DMS53 treated with DMSO at 0.1 percent for 48 hours (cell line): ENCODE measurements at regions not wholly inside any gene's neighbourhood (a gene's known extent, or its start where the extent isn't known, plus 50 kb on each side); places are given as distances from the start of the nearest gene placed in this dataset.

ENCODE experiments used
- DNase-seq: peaks from one replicate; lab custom pipeline; 2025; ENCODE audit not compliant: unreplicated experiment; lab: John Stamatoyannopoulos, UW

- peak; percentile 1 for DNase-seq
Measured at GRCh38 chrX:42725196-42725595, 52.8 kb downstream of the PPP1R2C start.

GRCh38 chrX:42720209-42720608, 57.8 kb downstream of the PPP1R2C start:
- DNase-seq: no peak

GRCh38 chrX:42715701-42716262, 62.2 kb downstream of the PPP1R2C start:
- no peak for DNase-seq

- no peak for DNase-seq
Measured at GRCh38 chrX:42714981-42715700, 62.8 kb downstream of the PPP1R2C start.

- DNase-seq: no peak
Measured at GRCh38 chrX:42710452-42710851, 67.5 kb downstream of the PPP1R2C start.

- DNase-seq: no peak
Measured at GRCh38 chrX:42708222-42708621, 69.7 kb downstream of the PPP1R2C start.

- no peak for DNase-seq
Measured at GRCh38 chrX:42707742-42708141, 70.2 kb downstream of the PPP1R2C start.

- no peak for DNase-seq
Measured at GRCh38 chrX:42704454-42704853, 73.5 kb downstream of the PPP1R2C start.

GRCh38 chrX:42697544-42697943, 80.4 kb downstream of the PPP1R2C start:
- no peak for DNase-seq

- DNase-seq: no peak
Measured at GRCh38 chrX:42696536-42697124, 81.3 kb downstream of the PPP1R2C start.

GRCh38 chrX:42695800-42696358, 82.1 kb downstream of the PPP1R2C start:
- DNase-seq: no peak

- DNase-seq: no peak
Measured at GRCh38 chrX:42694260-42694815, 83.6 kb downstream of the PPP1R2C start.

- DNase-seq: no peak
Measured at GRCh38 chrX:42691196-42691595, 86.8 kb downstream of the PPP1R2C start.

GRCh38 chrX:42686706-42687105, 91.3 kb downstream of the PPP1R2C start:
- no peak for DNase-seq

- DNase-seq: no peak
Measured at GRCh38 chrX:42686296-42686695, 91.7 kb downstream of the PPP1R2C start.

- DNase-seq: no peak
Measured at GRCh38 chrX:42684065-42684464, 93.9 kb downstream of the PPP1R2C start.

GRCh38 chrX:42680666-42681065, 97.3 kb downstream of the PPP1R2C start:
- no peak for DNase-seq

- peak; percentile 2 for DNase-seq
Measured at GRCh38 chrX:42678133-42678532, 99.8 kb downstream of the PPP1R2C start.

- DNase-seq: no peak
Measured at GRCh38 chrX:42673301-42673810, 104.6 kb downstream of the PPP1R2C start.

GRCh38 chrX:42664680-42665079, 113.3 kb downstream of the PPP1R2C start:
- no peak for DNase-seq

GRCh38 chrX:42628471-42628870, 149.5 kb downstream of the PPP1R2C start:
- DNase-seq: no peak

GRCh38 chrX:42627891-42628290, 150.1 kb downstream of the PPP1R2C start:
- no peak for DNase-seq
